HG02798 (cell line): ENCODE measurements at regions not wholly inside any gene's neighbourhood (a gene's known extent, or its start where the extent isn't known, plus 50 kb on each side); places are given as distances from the start of the nearest gene placed in this dataset.
A peak's percentile ranks its signal among the peaks of the same experiment; 100 is the strongest.

Experiments used
- ATAC-seq: cut with Tn5 transposase; IDR thresholded peaks from one replicate; pipeline ENCODE4 v1.9.1; 2021; ENCODE audit warnings: mild to moderate bottlenecking; ENCODE audit not compliant: unreplicated experiment, poor library complexity

DNA sequence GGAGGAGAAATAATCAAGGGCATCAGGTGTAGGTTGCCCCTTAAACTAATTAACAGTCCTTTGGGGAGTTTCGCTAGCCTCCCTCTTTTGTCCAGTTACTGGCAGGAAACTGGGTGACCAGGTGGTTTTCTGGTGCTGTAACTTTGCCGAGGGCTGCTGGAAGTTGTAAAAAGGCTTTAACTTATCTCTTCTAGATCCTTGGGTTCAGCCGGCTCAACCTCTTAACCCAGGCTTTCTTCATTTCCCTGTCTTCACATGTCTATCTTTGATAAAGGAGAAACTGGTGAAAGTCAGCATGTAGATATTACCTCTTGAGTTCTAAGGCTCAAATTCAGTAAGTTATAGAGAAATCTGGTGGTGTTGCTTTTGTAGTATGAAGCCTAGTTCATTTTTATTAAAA lies 289.7 kb upstream of the NRIP1 start:
- ATAC-seq, result no peak

DNA sequence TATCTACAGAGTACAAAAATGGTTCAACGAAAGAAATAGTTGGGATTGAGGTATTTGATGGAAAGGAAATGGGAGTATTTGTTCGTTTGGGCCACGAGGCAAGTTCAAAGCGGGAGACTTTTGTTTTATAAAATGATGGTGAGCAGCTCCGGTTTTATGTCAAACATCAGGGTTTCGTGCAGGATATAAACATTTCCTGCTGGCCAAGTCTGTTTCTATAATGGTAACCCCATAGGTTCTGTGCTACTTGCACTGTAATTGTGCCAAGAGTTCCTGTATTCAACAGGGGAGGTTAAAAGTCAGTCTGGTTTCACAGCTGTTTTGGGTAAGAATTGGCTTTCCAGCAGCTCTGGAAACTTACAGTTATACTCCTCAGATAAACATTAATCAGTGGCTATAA lies 290.3 kb upstream of the NRIP1 start:
- ATAC-seq, result no peak

DNA sequence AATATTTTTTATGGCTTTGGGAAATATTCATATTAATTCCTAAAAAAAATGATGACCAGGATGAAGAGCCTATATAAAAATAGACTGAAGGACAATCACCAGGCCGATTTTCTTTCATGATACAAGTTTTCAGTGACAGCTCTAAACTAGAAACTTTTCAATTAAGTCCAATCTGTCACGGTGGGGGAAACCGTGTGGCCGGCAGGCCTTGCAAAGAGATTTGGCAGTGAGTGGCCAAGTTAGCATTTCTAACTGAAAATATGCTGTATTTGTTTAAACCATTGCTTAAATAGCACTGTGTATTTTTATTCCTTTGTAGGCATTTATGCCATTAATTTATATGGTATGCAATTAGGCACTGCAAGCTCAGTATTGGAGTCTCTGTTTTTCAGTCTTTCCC lies 294.5 kb upstream of the NRIP1 start:
- no peak for ATAC-seq

DNA sequence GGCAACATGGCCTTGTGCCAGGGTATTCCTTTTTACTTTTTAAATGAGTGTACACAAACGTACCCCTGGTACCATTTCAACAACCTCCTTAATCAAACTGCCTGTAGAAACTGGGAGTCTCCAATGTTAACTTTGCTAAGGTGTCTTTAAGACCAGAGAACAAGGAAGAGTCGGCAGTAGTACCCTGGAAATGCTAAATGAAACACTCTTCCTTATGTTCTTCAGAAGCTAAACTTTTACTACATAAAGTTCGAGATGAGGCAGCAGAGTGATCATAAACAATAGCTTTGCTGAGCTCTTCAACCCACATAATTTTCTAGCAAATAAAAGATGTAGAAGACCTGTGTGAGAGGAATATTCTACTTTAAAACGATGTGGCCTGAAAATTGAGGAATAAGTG lies 297.7 kb upstream of the NRIP1 start:
- ATAC-seq, result no peak

GRCh38 chr21:15363921-15364320 lies 299.1 kb upstream of the NRIP1 start:
- no peak for ATAC-seq

GRCh38 chr21:15365751-15366392 lies 301.1 kb upstream of the NRIP1 start:
- ATAC-seq, result no peak

GRCh38 chr21:15366555-15366954 lies 301.8 kb upstream of the NRIP1 start:
- no peak for ATAC-seq

- ATAC-seq, result no peak
Measured at GRCh38 chr21:15367061-15367626, 302.3 kb upstream of the NRIP1 start.

- no peak for ATAC-seq
Measured at GRCh38 chr21:15370462-15370975, 305.7 kb upstream of the NRIP1 start.

GRCh38 chr21:15373941-15374340 lies 309.1 kb upstream of the NRIP1 start:
- ATAC-seq, result no peak

DNA sequence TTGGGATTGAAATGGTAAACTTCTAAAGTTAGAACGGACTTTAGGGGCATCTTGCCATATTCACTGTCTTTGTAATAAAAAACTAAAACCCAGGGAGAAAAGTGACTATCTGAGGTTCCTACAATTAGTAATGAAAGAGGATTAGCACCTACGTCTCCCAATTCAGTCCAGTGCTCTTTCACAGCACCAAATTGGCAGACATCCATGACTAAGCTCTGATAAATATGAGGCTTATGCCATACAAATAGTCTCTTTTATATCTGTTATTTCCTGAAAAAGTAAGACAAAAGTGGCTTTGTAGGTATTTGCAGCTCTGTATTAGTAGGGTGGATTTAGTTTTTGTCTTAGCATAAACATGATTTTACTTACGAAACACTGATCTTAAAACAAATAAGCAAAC lies 315.0 kb upstream of the NRIP1 start:
- ATAC-seq, result no peak

DNA sequence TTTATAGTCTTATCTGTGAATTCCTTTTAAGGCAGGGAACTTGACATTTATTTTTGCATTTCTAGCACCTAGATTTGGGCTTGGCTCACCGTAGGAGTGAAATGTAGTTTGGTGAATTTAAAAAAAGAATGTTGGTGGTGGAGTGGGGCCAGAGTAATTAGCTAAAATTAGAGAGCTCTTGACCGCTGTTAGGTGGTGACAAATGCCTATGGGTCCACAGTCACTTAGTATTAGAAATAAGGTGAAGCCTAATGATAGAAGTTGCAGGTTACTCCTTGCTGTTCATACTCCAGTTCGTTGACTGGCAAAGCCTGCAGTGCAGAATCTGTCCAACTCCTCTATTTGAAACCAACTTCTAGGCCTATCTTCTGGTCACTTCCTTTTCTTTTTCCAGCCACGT lies 318.8 kb upstream of the NRIP1 start:
- ATAC-seq, result no peak

GRCh38 chr21:15390049-15390448 lies 325.2 kb upstream of the NRIP1 start:
- no peak for ATAC-seq

GRCh38 chr21:15397258-15397657 lies 332.5 kb upstream of the NRIP1 start:
- ATAC-seq, result no peak

DNA sequence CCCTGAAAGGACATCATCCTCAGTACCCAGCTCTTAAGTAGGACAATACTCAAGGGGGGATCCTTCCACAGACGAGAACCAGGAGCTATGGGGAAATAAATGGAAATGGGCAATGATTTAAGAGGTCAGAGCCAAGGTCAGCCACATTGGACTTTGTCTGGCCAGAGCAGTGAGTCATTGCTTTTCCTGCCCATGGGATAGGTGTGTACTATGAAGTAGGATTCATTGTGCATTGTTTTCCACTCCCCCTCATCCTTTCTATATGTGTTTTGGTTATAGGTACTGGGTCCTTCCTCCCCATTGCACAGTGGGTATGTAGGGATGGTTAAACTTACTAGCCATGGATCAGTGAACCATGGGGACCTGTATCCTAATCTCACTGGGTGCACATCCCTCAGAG lies 328.9 kb upstream of the USP25 start:
- ATAC-seq, result no peak

DNA sequence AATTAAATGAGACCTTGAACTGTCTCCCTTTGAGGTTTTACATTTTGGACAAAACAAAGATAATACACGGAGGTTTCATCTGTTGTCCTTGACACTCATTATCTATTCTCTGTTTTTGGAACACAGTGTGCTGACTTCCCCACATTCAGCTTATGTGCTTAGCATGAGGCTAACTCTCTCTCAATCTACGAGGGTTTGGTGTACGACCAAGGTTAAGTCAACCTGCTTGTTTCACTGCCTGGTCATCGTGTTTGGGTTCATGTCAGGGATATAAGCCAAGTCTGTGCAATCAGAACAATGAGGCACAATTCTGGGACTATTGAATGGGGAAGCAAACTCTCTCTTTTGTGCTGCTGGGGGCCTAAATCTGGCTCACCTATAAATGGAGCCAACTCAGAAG lies 328.5 kb upstream of the USP25 start:
- ATAC-seq, result no peak

DNA sequence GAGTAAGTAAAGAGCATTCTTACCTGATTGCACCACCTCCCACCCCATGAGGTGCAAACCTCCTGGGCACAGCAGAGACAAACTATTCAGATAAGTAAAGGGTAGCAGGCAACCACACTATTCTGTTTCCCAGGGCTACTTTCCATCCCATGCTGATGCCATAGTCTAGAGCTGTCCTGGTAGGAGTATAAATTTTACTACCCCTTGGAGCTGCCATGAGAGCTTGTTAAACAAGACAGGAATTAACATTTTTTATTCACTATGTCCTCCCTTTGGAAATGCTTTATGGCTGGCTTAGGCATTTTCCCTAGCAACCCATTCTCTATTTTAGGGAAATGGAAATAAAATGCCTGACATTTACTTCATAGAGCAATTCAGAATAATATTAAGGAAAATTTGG lies 324.6 kb upstream of the USP25 start:
- ATAC-seq, result no peak

DNA sequence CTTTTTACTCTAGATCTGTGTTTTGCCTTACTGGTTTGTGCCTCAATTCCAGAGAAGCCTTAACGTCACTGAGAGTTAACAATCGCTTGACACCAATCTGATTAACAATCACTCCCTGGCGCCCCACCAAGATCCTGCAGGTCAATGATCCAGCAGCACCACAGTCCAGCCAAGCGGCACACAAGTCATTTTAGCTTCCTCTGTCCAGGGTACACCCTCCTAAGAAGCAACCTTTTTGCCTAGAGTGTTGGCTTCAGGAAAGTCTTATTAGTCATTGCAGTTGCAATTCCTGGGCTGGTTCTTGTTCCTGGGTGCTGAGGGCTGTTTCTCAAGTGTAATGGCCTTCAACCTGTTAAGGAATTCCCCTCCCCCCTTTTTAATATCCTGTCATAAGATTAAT lies 323.0 kb upstream of the USP25 start:
- ATAC-seq, result no peak

DNA sequence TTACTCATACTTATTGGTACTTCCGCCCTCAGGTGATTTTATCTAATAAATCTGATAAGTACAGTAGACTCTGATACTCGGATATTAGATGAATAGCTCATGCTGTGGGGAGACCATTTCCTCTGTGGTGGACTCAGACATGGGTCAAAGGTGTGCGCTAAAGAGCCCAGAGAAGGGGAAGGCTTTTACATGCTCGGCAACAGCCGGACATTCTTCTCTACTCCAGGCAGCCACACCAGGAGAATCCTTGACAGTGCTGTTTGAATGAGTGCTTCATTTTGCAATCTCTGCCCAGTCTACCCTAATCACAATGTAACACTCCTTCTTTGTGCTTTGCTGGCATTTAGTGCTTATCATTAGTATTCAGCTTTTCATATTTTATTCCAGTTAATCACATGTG lies 322.2 kb upstream of the USP25 start:
- no peak for ATAC-seq

GRCh38 chr21:15408089-15408488 lies 321.7 kb upstream of the USP25 start:
- ATAC-seq, result peak; percentile 93

DNA sequence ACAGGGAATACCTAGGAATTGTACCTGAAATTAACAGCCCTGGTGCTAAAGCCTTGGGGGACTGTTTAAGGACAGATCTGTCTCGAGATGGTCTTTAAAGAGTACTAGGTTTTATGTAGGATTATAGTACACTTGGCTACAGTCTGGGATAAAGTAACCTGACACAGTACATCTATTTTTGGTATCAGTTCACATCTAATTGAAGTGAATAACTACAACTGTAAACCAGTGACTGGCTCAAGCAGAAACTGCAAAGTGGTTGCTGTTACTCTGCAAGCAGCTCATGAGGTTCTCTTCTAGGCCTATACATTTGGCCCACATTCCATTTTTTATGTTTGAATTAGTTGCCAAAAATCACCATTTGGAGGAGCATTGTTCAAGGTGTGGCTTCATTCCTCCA lies 320.8 kb upstream of the USP25 start:
- ATAC-seq, result no peak

DNA sequence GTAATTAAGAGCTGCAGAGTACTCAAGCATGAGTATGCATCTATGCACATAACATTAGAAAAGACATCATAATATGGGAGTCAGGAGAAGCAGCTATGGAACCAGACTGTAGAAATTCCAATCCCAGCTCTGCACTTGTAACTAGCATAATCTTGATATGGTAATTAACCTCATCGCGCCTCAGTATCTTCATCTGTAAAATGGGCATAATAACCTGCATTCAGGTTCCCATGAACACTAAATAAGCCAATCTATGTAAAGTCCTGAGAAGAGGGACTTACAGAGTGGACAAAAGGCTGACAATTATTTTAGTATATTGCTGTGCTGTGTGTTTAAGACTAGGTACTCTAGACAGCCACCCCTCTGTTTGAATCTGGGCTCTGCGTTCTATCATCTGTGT lies 318.9 kb upstream of the USP25 start:
- no peak for ATAC-seq
